H1 (cell line): ENCODE measurements at regions not wholly inside any gene's neighbourhood (a gene's known extent, or its start where the extent isn't known, plus 50 kb on each side); places are given as distances from the start of the nearest gene placed in this dataset.

Experiments
- CTCF ChIA-PET: fragments of 300-600 bp; sonication (Branson Sonifier 250); formaldehyde crosslinking; loops from one replicate; lab custom pipeline; 2021; ENCODE audit not compliant: partially characterized antibody; lab: Charles Lee
- POLR2A ChIA-PET: fragments of 300-600 bp; sonication (Branson Sonifier 250); formaldehyde crosslinking; loops from one replicate; lab custom pipeline; 2021; ENCODE audit warnings: inconsistent platforms; ENCODE audit not compliant: partially characterized antibody; lab: Charles Lee
- DNase-seq, 2 experiments: peaks; one replicate each; pipeline versions ENCODE4 v3.0.0 to v3.0.0-alpha.2; 2010 to 2022; ENCODE audit warnings: low spot score in 2 of 2, low read depth in 1 of 2, mixed read lengths in 1 of 2
- FAIRE-seq: peaks from 2 replicates; lab custom pipeline; 2011; peaks lifted over from hg19 to GRCh38; lab: Jason Lieb, UNC
- H2AFZ ChIP-seq: 2 replicates; pipeline ENCODE4 v1.8.1; 2012; ENCODE audit warnings: low read length, inconsistent platforms
- H2AK5ac ChIP-seq: 2 replicates; pipeline ENCODE4 v1.6.1; 2013; ENCODE audit warnings: low read depth, low read length
- H2BK120ac ChIP-seq: replicated peaks from 2 replicates; pipeline ENCODE3; 2013; ENCODE audit warnings: low read depth, low read length, inconsistent platforms
- H2BK12ac ChIP-seq: 2 replicates; pipeline ENCODE4 v1.6.1; 2013; ENCODE audit warnings: low read depth, low read length
- H2BK15ac ChIP-seq: 2 replicates; pipeline ENCODE4 v1.6.1; 2013; ENCODE audit warnings: low read length
- H2BK20ac ChIP-seq: 2 replicates; pipeline ENCODE4 v1.6.1; 2013; ENCODE audit warnings: low read length
- H2BK5ac ChIP-seq: 2 replicates; pipeline ENCODE4 v1.6.1; 2013; ENCODE audit warnings: low read depth, low read length
- H3K14ac ChIP-seq: 2 replicates; pipeline ENCODE4 v1.6.1; 2013; ENCODE audit warnings: inconsistent platforms; ENCODE audit not compliant: insufficient read length
- H3K18ac ChIP-seq: 2 replicates; pipeline ENCODE4 v1.6.1; 2013; ENCODE audit warnings: low read length; ENCODE audit errors: extremely low read depth
- H3K23ac ChIP-seq: 2 replicates; pipeline ENCODE4 v1.6.1; 2013; ENCODE audit warnings: inconsistent platforms; ENCODE audit not compliant: insufficient read length
- H3K23me2 ChIP-seq: 2 replicates; pipeline ENCODE4 v1.6.1; 2013; ENCODE audit warnings: low read depth, low read length
- H3K27ac ChIP-seq: 2 replicates; pipeline ENCODE4 v1.6.1; 2011; ENCODE audit warnings: low read depth, low read length, inconsistent platforms
- H3K27me3 ChIP-seq, 4 experiments: replicated peaks in 1 of 4; 1 replicate in 1 of 4; 2 replicates in 3 of 4; pipeline versions ENCODE4 v1.6.1 to v1.8.1; 2011 to 2013; ENCODE audit warnings: low read length in 3 of 4, mild to moderate bottlenecking in 3 of 4, inconsistent platforms in 2 of 4, mixed read lengths in 2 of 4, moderate library complexity in 1 of 4; ENCODE audit not compliant: control insufficient read depth in 3 of 4, insufficient read depth in 3 of 4; ENCODE audit errors: extremely low read depth in 1 of 4
- H3K36me3 ChIP-seq, 4 experiments: 2 replicates each; pipeline versions ENCODE4 v1.6.1 to v1.8.1; 2011 to 2013; ENCODE audit warnings: mild to moderate bottlenecking in 4 of 4, low read length in 3 of 4, moderate library complexity in 2 of 4, control low read depth in 1 of 4, inconsistent platforms in 1 of 4; ENCODE audit not compliant: insufficient read depth in 4 of 4, control insufficient read depth in 2 of 4
- H3K4ac ChIP-seq: replicated peaks from 2 replicates; pipeline ENCODE3; 2013; ENCODE audit warnings: low read length, low read depth, mixed read lengths, inconsistent platforms; ENCODE audit not compliant: insufficient read length
- H3K4me1 ChIP-seq, 4 experiments: replicated peaks in 1 of 4; 1 replicate in 1 of 4; 2 replicates in 3 of 4; pipeline versions ENCODE4 v1.6.1 to v1.8.1; 2011 to 2013; ENCODE audit warnings: low read length in 3 of 4, inconsistent platforms in 2 of 4, mixed read lengths in 1 of 4; ENCODE audit not compliant: insufficient read depth in 4 of 4, control insufficient read depth in 3 of 4
- H3K4me2 ChIP-seq, 2 experiments: 2 replicates each; pipeline versions ENCODE4 v1.6.1 to v1.8.1; 2011 to 2013; ENCODE audit warnings: low read depth in 2 of 2, low read length in 2 of 2, control low read depth in 1 of 2, inconsistent platforms in 1 of 2, mild to moderate bottlenecking in 1 of 2; ENCODE audit not compliant: insufficient read depth in 1 of 2
- H3K4me3 ChIP-seq, 4 experiments: fragments of 200-600, 300-600 bp in 1 of 4; sonication (generic), shearing (Covaris generic), sonication (Bioruptor Twin) in 1 of 4; 2 replicates each; pipeline versions ENCODE4 v1.5.1 to v1.8.1; 2011 to 2016; ENCODE audit warnings: low read length in 4 of 4, low read depth in 3 of 4, control low read depth in 2 of 4, inconsistent platforms in 2 of 4, mild to moderate bottlenecking in 2 of 4, mixed read lengths in 1 of 4, moderate library complexity in 1 of 4; ENCODE audit not compliant: insufficient read depth in 2 of 4; ENCODE audit errors: extremely low read depth in 1 of 4
- H3K56ac ChIP-seq: replicated peaks from 2 replicates; pipeline ENCODE3; 2013; ENCODE audit warnings: low read depth, mild to moderate bottlenecking, mixed read lengths, low read length, inconsistent platforms; ENCODE audit not compliant: insufficient read length
- H3K79me1 ChIP-seq: 2 replicates; pipeline ENCODE4 v1.6.1; 2013; ENCODE audit warnings: low read depth, low read length, control low read depth
- H3K79me2 ChIP-seq, 2 experiments: 2 replicates each; pipeline versions ENCODE4 v1.6.1 to v1.8.1; 2012 to 2013; ENCODE audit warnings: low read length in 2 of 2, mild to moderate bottlenecking in 2 of 2, inconsistent platforms in 1 of 2; ENCODE audit not compliant: insufficient read depth in 2 of 2, control insufficient read depth in 1 of 2
- H3K9ac ChIP-seq, 4 experiments: replicated peaks in 1 of 4; 1 replicate in 1 of 4; 2 replicates in 3 of 4; pipeline versions ENCODE4 v1.6.1 to v1.8.1; 2011 to 2013; ENCODE audit warnings: low read depth in 3 of 4, low read length in 3 of 4, control low read depth in 2 of 4, mild to moderate bottlenecking in 2 of 4, moderate library complexity in 2 of 4, inconsistent platforms in 1 of 4; ENCODE audit errors: extremely low read depth in 1 of 4
- H3K9me3 ChIP-seq, 2 experiments: 2 replicates each; pipeline versions ENCODE4 v1.6.1 to v1.8.1; 2012 to 2013; ENCODE audit warnings: mild to moderate bottlenecking in 2 of 2, moderate library complexity in 2 of 2, control low read depth in 1 of 2, inconsistent platforms in 1 of 2, low read depth in 1 of 2, low read length in 1 of 2, mixed read lengths in 1 of 2; ENCODE audit not compliant: insufficient read depth in 2 of 2
- H4K20me1 ChIP-seq, 2 experiments: replicated peaks in 1 of 2; 2 replicates each; pipeline versions ENCODE3 to v1.8.1; 2011 to 2013; ENCODE audit warnings: inconsistent platforms in 2 of 2, low read length in 2 of 2, mild to moderate bottlenecking in 1 of 2; ENCODE audit not compliant: insufficient read depth in 2 of 2, control insufficient read depth in 1 of 2
- H4K5ac ChIP-seq: 2 replicates; pipeline ENCODE4 v1.6.1; 2013; ENCODE audit warnings: low read length, low read depth, mixed read lengths, inconsistent platforms; ENCODE audit not compliant: insufficient read length
- H4K8ac ChIP-seq: 2 replicates; pipeline ENCODE4 v1.8.0; 2013; ENCODE audit warnings: mild to moderate bottlenecking, moderate library complexity, low read length, inconsistent platforms; ENCODE audit not compliant: insufficient read depth; ENCODE audit errors: extremely low read depth
- H4K91ac ChIP-seq: replicated peaks from 2 replicates; pipeline ENCODE3; 2013; ENCODE audit warnings: low read length, mixed read lengths, inconsistent platforms; ENCODE audit not compliant: insufficient read length
- ATF2 ChIP-seq: IDR thresholded peaks from 2 replicates; pipeline ENCODE4 v1.6.1; 2012; ENCODE audit warnings: low read length, inconsistent platforms
- BRCA1 ChIP-seq: IDR thresholded peaks from 2 replicates; pipeline ENCODE4 v1.6.1; 2012; ENCODE audit warnings: low read depth, low read length, improper control_type of control experiment
- CTBP2 ChIP-seq: IDR thresholded peaks from 2 replicates; pipeline ENCODE4 v1.7.0; 2011; ENCODE audit warnings: borderline replicate concordance, mild to moderate bottlenecking, moderate library complexity, mixed read lengths, low read length; ENCODE audit not compliant: insufficient read depth, insufficient read length
- EGR1 ChIP-seq: IDR thresholded peaks from 2 replicates; pipeline ENCODE4 v1.6.1; 2011; ENCODE audit warnings: low read depth, low read length, borderline replicate concordance
- GABPA ChIP-seq: IDR thresholded peaks from 2 replicates; pipeline ENCODE4 v1.6.1; 2011; ENCODE audit warnings: mild to moderate bottlenecking, low read length, moderate library complexity, borderline replicate concordance; ENCODE audit not compliant: insufficient read depth
- KDM4A ChIP-seq: IDR thresholded peaks from one replicate; pipeline ENCODE4 v1.7.1; 2012; ENCODE audit warnings: low read depth, mild to moderate bottlenecking, moderate library complexity, low read length, inconsistent platforms; ENCODE audit not compliant: severe bottlenecking
- KDM5A ChIP-seq: fragments of 200-600 bp; IDR thresholded peaks from 2 replicates; pipeline ENCODE4 v1.7.1; 2012; ENCODE audit warnings: mild to moderate bottlenecking, low read length, inconsistent platforms, mixed read lengths
- RFX5 ChIP-seq: IDR thresholded peaks from 2 replicates; pipeline ENCODE4 v1.6.1; 2011; ENCODE audit warnings: low read depth, low read length, improper control_type of control experiment, borderline replicate concordance
- SIN3A ChIP-seq, 2 experiments: IDR thresholded peaks in 1 of 2; conservative IDR thresholded peaks in 1 of 2; 2 replicates each; pipeline ENCODE4 v1.6.1; 2011 to 2012; ENCODE audit warnings: low read length in 2 of 2, improper control_type of control experiment in 1 of 2, low read depth in 1 of 2, mild to moderate bottlenecking in 1 of 2
- SRF ChIP-seq: IDR thresholded peaks from 2 replicates; pipeline ENCODE4 v1.6.1; 2011; ENCODE audit warnings: mild to moderate bottlenecking, low read depth, low read length, moderate library complexity
- SUZ12 ChIP-seq: fragments of 200-600 bp; sonication (generic); IDR thresholded peaks from 2 replicates; pipeline ENCODE4 v1.6.1; 2012; ENCODE audit warnings: mild to moderate bottlenecking, inconsistent platforms, low read length, moderate library complexity, mixed read lengths
- TBP ChIP-seq: IDR thresholded peaks from 2 replicates; pipeline ENCODE4 v1.6.1; 2011; ENCODE audit warnings: low read depth, low read length, improper control_type of control experiment
- TCF12 ChIP-seq: IDR thresholded peaks from 2 replicates; pipeline ENCODE4 v1.6.1; 2011; ENCODE audit warnings: low read depth, mild to moderate bottlenecking, low read length
- WGBS, 2 experiments: shearing (Covaris generic) in 1 of 2; methylation state at CpG; one replicate each; pipeline versions ENCODE4 v1.1.6 to v1.1.7; 2013 to 2015; ENCODE audit warnings: low lambda C conversion rate in 2 of 2, mixed read lengths in 2 of 2, inconsistent platforms in 1 of 2, low coverage in 1 of 2, missing lambda C conversion rate in 1 of 2; ENCODE audit not compliant: insufficient replicate concordance in 2 of 2, insufficient coverage in 1 of 2, insufficient read length in 1 of 2; ENCODE audit errors: extremely low coverage in 1 of 2, missing lambda C conversion rate in 1 of 2; 5-methylcytosine and 5-hydroxymethylcytosine counted together

- Histone ChIP-seq H4K20me1 (no peaks in the 10 kb centered on the region), H3K79me2 (no peaks in the 10 kb centered on the region), H4K5ac (no peak overlapping the region), H2BK12ac (no peak overlapping the region), H3K36me3 (no peaks in the 10 kb centered on the region), H2BK20ac (no peak overlapping the region), H4K91ac (no peak overlapping the region), H3K23ac (no peak overlapping the region), H3K27me3 (no peaks in the 10 kb centered on the region; a peak in 1 of 7 replicates), H3K4me3 (no peak overlapping the region), H3K18ac (no peak overlapping the region), H3K56ac (no peak overlapping the region), H3K27ac (no peak overlapping the region), H3K4ac (no peak overlapping the region), H3K14ac (no peak overlapping the region), H4K8ac (no peak overlapping the region), H2BK120ac (no peak overlapping the region), H3K9me3 (no peaks in the 10 kb centered on the region), H2BK15ac (no peak overlapping the region), H3K9ac (no peak overlapping the region), H2BK5ac (no peak overlapping the region), H3K79me1 (no peaks in the 10 kb centered on the region), H2AK5ac (no peak overlapping the region), H3K23me2 (no peaks in the 10 kb centered on the region), H3K4me1 (peaks cover 4 to 27% (median 15%) of the 10 kb centered on the region in 4 experiments; a peak in 6 of 7 replicates), H2AFZ (no peak overlapping the region), H3K4me2 (no peak overlapping the region)
- no peak for DNase-seq
- CTCF ChIA-PET = interaction anchor here (0.5 to 1.6 kb wide), 3 partner anchors 34 to 669 kb away, joined by 3 to 4 read pairs (median 3); no protein-coding TSS in a partner anchor
- POLR2A ChIA-PET = interaction anchor here (0.7 to 1.2 kb wide), 2 partner anchors 9 to 11 kb away, joined by 3 read pairs; no protein-coding TSS in a partner anchor
- 83% methylated on average over 7 of the region's 7 CpGs; no CpG with 5 or more reads in 1 of the 2 experiments for whole genome bisulfite sequencing, 2 experiments
- no peak for FAIRE-seq
- TF ChIP-seq GABPA (no peak), EGR1 (no peak), RFX5 (no peak), SRF (no peak), KDM5A (no peak), TBP (no peak), BRCA1 (no peak), TCF12 (no peak), CTBP2 (no peak), ATF2 (no peak), KDM4A (no peak), SIN3A (conservative IDR thresholded peaks at IDR 0.05 in 1 of 2, IDR thresholded peaks at IDR 0.05 in 1 of 2; ENCODE audit: low read depth in 1 of 2, low read length in 2 of 2) (no peak), SUZ12 (no peak)
Observed at GRCh38 chr2:38441346-38441745, 64.3 kb upstream of the ATL2 start.
